Left cardiac atrium (tissue), 4 donors: ENCODE measurements at regions not wholly inside any gene's neighbourhood (a gene's known extent, or its start where the extent isn't known, plus 50 kb on each side); places are given as distances from the start of the nearest gene placed in this dataset.
"Not testable (repeated sequence)": the region's sequence is repeated elsewhere in the genome, so short reads cannot be mapped to it uniquely, and the experiment has no call there.

Experiments used
- ATAC-seq, 2 donors: fragments of 200-7000 bp; cut with Tn5 transposase; one replicate each; pipeline ENCODE4 v1.9.1; 2020; ENCODE audit warnings: mild to moderate bottlenecking in 2 of 2, moderate library complexity in 2 of 2
- DNase-seq: peaks from one replicate; pipeline ENCODE4 v3.0.0-alpha.2; 2020
- intact Hi-C, 2 donors: fragments of 100-400 bp; cut with DNase I; formaldehyde crosslinking; loops; one replicate each; pipeline versions ENCODE4 v1.14.1 to v1.15.1; 2022 to 2023
- donor health status: DM: no; HTN: yes; CAD: no.
- donor health status: DM: no; HTN: yes; CAD: no; lungs with severe emphysema.
- donor health status: DM: yes; HTN: yes; CAD: no.
- donor health status: Dilated cardiomyopathy.

DNA sequence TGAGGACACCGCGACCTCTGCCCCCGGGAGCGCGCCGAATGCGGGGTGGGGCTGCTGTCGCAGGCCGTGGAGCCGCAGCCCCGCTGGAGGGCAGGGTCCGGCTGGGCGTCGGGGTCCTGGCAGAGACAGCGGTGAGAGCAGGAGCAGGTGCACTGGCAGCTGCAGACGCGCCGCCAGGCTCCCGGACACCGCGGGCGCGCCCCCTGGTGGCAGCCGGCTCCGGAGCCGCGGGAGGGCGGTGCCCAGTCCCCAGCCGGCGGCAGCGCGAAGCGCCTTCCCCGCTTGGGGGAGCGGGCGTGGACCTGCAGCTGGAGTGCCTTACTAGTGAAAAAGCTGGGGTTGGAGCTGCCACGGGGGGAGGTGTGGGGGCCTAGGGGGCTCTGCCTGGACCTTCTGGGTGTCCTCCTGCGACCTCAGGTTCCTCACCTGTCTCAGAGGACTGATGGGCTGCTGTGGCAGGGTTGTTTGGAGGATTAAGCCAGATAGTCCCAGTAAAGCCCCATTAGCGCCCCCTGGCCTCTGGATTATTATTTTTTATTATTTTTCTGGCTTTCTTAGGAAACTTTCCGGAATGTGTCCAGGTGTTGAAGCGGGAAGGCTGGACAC is 274.2 kb downstream of the CCDC74A start:
- DNase-seq = peak; percentile 58
- peak; percentile 92 to 95 for ATAC-seq
- intact Hi-C loops = loop anchor here in 1 of 2 donors (10.0 kb wide), 1 partner anchor 127 kb away; no protein-coding TSS in a partner anchor

DNA sequence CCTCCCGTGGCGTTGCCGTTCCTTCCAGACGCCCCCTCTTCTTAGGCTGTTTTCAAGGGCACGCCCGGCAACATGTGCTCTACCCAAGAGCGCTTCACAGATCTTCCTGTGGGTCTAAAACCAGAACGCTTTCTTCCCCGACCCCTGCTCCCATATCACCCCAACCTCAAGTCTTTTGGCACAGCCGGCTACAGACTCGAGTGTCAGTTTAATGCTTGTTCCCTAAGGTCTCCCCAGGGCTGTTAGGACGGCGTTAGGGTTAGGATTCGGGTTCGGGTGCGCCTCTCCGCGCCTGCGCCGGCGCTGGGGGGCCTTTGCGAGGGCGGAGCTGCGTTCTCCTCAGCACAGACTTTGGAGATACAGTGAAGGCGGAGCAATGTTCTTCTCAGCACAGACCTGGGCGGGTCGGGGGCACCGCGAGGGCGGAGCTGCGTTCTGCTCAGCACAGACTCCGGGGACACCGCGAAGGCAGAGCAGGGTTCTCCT is 274.7 kb downstream of the CCDC74A start:
- ATAC-seq = peak; percentile 78 to 96

DNA sequence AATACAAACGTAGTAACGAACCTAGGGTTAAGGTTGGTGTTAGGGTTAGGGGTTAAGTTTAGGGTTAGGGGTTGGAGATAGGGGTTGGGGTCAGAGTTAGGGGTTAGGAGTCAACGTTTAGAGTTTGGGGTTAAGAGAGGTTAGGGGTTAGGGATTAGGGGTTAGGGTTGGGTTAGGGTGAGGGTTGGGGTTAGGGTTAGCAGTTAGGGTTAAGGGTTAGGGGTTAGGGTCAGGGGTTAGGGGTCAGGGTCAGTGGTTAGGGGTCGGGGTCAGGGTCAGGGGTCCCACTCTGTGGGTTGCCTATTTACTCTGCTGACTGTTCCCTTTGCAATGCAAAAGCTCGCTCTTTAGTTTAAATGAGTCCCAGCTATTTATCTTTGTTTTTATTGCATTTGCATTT is 275.5 kb downstream of the CCDC74A start:
- intact Hi-C loops = loop anchor here in 1 of 2 donors (10.0 kb wide), 1 partner anchor 128 kb away; no protein-coding TSS in a partner anchor
- DNase-seq, ATAC-seq: not testable (repeated sequence)

More for the DNA sequence above, 274.7 kb downstream of the CCDC74A start:
- intact Hi-C loops = loop anchor here in 1 of 2 donors (10.0 kb wide), 1 partner anchor 128 kb away; no protein-coding TSS in a partner anchor
- DNase-seq = peak; percentile 37

DNA sequence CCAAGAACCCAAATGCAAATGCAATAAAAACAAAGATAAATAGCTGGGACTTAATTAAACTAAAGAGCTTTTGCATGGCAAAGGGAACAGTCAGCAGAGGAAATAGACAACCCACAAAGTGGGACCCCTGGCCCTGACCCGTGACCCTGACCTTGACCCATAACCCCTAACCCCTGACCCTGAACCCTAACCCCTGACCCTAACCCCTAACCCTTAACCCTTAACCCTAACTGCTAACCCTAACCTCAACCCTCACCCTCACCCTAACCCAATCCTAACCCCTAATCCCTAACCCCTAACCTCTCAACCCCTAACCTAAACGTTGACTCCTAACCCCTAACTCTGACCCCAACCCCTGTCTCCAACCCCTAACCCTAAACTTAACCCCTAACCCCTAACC is 284.9 kb downstream of the CCDC74A start:
- intact Hi-C loops, ATAC-seq, DNase-seq: not testable (repeated sequence)

DNA sequence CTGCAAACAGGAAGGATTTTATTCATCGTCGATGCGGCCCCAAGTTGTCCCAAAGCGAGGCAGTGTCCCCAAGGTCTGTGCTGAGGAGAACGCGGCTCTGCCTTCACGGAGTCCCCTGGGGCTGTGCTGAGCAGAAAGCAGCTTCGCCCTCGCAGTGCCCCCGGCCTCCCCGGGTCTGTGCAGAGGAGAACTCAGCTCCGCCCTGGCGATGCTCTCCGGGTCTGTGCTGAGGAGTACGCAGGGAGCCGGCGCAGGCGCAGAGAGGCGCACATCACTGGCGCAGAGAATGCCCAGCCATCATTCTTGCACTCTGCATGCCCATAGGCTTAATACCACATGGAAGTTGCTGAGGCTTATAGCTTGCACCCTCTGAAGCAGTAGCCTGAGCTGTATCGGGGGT is 285.7 kb downstream of the CCDC74A start:
- ATAC-seq, intact Hi-C loops, DNase-seq: not testable (repeated sequence)

DNA sequence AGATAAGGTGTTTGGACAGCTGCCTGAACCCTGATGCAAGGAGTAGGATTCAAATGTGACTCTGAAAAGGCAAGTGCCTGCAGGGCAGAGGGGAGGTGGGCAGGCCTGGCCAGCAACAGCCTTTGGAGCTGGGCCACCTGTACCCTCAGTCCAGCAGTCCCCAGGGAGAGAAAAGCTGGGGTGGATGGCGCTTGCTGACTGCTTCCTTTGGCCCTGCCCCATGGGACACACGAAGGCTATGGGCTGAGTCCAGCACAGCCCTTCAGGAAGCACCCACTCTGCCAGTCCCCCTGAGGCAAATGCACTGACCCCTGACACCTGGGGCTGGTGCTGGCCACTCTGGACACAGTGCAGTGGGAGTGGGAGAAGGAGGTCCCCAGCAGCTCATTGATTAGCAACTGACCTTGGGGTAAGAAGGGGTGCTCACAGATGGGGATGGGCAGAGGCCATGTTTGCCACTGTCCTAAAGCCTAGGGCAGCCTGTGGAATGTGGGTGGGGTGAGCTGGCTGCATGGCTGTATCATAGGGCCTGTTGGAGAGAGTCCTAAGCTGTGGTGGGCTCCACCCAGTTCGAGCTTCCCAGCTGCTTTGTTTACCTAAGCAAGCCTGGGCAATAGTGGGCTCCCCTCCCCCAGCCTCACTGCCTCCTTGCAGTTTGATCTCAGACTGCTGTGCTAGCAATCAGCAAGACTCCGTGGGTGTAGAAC is 290.7 kb downstream of the CCDC74A start:
- ATAC-seq, DNase-seq, intact Hi-C loops: not testable (repeated sequence)

DNA sequence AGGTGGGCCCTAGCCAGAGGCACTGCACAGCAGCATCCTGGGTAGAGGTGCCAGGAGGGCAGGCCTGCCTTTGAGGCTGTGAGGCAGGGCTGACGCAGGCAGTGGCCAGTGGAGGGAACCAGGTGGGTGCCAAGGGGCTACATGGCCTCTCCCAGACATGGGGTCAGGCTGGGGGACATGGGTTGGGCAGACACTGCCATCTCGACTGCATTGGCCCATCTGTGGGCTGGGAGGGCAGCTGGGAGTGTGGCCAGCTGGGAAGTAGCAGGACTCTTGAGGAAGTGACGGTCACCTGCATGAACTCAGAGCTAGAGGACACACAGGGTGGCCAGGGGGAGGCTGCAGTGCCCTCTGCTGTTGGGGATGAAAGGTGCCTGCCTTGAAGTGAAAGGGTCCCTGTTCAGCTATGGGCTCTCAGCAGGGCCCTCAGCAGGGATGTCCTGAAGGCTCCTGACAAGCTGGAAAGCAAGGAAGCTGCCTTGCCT is 294.6 kb downstream of the CCDC74A start:
- DNase-seq, ATAC-seq, intact Hi-C loops: not testable (repeated sequence)

DNA sequence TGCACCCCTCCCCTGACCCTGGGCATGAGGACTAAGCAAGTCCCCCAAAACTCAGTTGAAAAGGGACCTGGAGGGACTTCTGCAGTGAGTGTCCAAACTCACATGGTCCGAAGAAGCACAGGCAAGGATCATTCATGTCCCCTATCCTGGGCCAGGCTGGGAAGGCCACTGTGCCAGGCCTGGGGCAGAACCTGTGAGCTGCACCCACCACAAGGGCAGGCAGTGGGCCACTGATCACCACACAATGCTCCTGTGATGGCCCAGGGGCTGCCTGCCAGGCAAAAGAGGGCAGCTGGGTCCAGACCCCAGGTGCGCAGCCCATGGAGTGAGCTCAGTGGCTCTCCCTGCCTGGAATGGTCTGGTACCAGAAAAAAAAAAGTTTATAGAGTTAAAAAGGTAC is 295.4 kb downstream of the CCDC74A start:
- ATAC-seq = not testable (repeated sequence)

DNA sequence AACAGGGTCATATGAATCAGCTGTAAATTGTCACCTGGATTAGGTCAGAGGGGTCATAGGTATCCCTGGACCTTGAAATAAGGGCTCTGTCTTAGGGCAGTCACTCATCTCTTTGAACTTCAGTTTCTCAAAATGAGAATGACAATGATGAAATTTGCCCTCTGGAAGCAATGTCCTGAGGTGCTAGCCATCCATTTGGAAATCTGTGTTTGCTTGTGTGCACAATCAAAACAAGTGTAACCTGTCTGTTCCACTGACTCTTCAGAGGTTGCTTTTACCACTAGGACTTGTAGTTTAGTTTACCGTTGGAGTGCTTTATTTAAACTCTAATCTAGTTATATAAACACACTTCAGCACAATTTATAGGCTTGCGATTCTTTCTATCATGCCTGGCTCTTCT is 297.3 kb downstream of the CCDC74A start:
- DNase-seq, ATAC-seq, intact Hi-C loops: not testable (repeated sequence)

More for the DNA sequence above, 295.4 kb downstream of the CCDC74A start:
- DNase-seq, intact Hi-C loops: not testable (repeated sequence)

DNA sequence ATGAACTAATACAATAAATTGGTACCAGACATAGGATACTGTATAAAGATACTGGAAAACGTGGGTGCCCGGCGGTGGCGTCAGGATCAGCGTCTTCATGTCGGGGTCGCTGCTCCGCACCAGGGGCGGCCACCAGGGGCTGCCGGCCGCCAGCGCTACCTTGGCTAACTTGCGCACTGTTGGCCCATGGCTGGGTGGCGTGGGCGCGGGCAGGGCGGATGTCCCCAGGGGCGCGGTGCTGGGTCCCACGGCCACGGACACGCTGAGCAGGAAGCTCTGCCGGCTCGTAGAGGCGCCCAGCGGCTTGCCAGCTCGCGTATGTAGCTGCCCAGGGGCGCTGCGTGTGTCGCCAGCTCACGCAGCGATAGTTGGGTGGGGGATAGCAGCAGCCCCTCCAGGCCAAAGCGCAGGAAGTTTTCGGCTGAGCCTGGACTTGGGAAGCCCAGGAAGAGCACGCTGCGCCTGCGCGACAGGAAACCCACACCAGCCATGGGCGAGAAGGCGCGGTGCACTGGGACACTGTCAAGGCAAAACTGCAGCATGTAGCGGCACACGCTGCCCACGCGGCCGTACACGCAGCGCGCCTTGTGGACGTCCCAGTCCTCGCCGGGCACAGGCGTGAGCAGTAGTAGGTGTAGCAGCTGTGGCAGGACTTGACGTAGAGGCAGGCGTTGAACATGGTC is 299.9 kb downstream of the CCDC74A start:
- DNase-seq (no peak), ATAC-seq (no peak)
- intact Hi-C loops = no loop called here

DNA sequence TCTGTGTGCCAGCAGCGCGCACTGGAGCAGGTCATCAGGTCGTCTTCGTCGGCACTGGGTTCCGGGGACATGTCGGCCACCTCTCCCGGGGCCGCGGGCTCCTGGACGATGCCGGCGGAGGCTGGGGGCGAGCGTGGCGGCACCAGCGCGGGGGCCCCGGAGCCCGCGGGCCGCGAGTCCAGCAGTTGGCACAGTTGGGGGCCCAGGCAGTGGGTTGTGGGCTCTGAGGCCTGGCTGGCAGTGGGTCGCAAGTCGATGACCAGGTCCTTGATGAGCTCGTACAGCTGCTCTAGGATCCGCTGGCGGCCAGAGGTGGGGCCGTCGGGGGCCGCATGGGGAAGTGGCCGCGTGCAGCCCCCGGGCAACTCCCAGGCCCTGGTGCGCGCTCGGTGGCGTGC is 300.5 kb downstream of the CCDC74A start:
- DNase-seq (no peak), ATAC-seq (no peak)
- intact Hi-C loops = no loop called here

DNA sequence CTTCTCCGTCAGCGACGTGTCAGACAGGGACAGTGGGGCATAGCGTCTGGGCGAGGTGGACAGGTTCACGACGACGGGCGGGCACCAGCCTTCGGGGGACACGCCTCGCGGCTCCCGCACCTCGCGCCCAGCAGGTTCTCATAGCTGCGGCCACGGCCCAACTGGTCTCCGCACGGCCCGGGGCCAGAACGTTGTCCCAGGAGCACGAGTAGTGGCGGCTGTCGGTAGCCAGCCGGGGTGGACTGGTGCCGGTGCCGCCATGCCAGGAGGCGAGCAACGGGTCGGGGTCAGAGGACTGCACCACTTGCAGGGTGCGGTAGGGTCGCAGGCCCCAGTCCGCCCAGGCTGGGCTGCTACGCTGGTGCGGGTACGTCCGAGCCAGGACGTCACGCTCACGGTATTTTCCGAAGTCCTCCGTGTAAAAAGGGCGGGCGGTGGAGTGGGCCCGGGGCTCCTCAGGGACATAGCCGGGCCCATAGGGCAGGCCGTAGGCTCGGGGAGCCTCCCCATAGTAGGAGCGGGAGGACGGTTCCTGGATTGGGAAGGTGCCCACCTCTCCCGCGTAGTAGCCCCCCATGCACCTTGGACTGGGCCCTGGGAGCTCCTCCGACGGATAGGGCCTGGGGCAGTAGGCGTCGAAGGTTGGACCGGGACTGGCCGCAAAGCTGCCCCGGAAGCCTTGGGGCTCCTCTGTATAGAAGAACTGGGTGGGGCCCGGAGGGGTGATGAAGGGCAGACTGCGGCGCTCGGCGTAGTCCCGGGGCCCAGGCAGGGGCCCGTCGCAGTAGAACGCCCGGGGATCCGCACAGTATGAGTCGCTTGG is 301.2 kb downstream of the CCDC74A start:
- ATAC-seq, intact Hi-C loops, DNase-seq: not testable (repeated sequence)

DNA sequence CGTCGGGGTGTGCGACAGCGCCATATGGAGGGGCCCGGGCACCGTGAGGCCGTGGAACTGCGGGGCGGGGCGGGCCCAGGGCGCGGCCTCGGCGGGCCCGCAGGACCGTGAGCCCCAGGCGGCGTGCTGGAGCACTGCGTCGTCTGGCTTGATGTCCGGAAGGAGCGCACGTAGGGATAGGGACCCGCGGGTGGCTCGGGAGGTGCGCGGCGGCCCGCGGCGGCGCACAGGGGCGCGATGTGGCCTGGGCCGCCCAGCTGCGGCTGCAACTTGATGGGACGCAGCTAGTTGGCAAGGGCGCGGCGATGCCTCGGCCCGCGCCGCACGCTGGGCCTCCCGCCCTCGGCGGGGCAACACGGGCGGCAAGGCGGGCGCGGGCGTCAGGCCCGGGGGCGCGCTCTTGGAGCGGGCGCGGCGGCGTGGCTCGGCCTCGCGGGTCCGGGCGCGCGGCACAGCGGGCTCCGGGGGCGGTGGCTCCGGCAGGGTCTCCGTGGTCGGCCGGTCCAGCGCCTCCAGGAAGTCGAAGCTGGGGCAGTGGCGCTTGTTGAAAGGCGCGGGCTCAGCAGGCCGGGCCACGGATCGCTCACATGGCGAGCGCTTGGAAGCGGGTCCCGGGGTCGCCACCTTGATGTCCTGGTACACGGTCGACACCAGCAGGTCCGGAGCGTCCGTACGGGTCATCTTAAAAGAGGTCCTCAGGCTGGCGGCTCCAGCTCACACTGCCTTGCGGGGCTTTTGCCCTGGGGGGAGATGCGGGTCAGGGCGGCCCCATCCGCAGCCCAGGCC is 302.0 kb downstream of the CCDC74A start:
- intact Hi-C loops, ATAC-seq, DNase-seq: not testable (repeated sequence)

DNA sequence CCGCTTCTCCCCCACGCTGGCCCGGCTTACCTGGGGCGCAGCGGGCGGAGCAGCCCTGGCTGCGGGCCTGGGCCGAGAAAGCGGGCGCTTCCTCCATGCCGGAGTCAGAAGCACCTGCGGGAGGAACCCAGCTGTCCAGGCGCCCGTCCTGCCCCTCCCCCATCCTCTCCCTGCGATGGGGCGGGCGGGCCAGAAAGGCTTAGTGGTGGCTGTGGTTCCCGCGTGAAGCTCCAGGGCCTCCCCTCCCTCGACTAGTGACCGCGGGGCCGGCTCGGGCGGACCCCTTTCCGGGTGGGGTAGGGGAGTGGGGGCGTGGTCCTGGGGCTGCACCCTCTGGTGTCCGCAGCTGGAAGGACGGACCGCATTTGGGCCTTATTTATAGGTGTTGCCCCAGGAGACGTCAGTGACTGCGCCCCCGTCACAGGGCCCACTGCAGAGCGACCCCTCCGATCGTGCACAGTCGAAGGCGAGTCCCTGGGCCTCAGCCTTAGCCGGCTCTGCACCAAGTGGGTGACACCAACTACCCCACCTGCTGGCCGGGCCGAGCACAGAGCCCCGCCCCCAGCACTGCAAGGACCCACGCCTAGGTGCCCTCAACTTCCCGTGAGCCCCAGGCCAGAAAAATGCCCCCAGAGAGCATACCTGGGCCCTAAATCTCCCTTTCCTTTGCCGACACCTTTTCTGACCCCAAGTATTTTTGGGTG is 302.7 kb downstream of the CCDC74A start:
- ATAC-seq, intact Hi-C loops, DNase-seq: not testable (repeated sequence)

DNA sequence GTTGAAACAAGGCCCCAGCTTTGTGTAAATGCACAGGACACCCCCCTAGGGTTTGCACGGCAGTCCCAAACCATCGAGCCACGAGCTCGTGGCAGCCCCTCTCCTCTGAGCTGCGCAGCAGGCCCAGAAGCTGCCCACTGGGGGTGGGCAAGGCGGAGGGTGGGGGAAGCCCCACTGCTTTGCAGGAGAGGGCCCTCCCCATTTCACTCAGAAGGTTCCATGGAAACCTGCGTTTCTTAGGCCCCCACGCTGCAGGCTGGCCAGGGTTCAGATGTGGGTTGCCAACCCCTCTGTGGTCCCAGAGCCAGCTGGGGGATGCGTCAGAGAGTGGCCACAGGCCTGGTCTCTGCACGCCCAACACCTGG is 303.2 kb downstream of the CCDC74A start:
- ATAC-seq, intact Hi-C loops, DNase-seq: not testable (repeated sequence)

DNA sequence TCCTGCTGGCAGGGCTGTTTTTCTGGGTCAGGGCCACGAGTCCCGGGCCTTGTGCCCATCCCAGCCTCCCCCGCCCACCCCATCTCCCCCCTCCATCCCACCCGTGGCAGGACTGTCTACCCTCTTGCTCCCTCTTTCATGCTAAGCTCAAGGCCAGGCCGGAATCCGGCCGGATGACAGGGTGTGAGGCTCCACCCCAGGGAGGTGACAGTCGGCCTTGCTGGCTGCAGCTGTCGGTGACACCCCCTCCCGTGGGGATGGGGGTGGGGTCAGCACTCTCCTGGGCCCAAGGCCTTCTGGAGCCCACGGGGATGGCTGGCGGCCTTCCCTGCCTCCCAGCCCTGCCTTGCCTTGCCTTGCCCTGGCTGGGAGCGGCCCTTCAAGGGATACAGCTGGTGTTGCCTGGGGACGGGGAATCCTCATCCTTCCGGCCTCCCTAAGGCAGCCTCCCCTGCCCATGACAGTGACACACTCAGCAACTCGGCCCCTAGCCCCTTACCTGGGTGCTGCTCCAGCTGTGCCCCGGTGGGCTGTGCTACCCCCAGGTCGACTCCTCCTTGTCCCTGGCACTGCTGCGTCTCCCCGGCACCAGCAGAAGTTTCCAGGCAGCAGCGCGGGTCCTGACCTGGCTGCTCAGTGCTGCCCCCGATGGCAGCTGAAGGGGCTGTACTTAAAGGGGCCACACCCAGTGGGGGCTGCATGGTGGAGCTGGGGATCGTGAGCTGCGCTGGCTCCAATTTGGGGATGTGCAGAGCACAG is 303.9 kb downstream of the CCDC74A start:
- DNase-seq, intact Hi-C loops: not testable (repeated sequence)
- ATAC-seq = peak; percentile 28 to 62
